ENCODE measurements at regions not wholly inside any gene's neighbourhood (a gene's known extent, or its start where the extent isn't known, plus 50 kb on each side); places are given as distances from the start of the nearest gene placed in this dataset.

DNA sequence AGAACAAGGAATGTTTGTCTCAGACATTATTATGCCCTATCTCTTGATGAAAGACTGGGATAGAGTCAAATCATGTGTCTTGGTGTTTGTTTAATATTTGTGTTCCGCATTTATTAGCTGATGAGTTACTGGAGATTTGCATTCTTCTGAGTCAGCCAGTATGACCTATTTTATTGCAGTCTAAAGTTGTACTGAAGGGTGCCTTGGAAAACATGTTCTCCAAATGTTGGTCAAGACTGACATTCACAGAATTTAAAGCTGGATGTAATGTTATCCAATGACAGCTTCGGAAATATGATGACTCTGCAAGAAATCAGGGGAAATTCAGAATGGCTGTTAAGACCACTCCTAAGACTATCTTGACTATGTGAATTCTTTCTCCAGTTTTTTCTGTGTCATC lies 134.0 kb downstream of the KCNRG start:
- TF ChIP-seq, protein P1, sequence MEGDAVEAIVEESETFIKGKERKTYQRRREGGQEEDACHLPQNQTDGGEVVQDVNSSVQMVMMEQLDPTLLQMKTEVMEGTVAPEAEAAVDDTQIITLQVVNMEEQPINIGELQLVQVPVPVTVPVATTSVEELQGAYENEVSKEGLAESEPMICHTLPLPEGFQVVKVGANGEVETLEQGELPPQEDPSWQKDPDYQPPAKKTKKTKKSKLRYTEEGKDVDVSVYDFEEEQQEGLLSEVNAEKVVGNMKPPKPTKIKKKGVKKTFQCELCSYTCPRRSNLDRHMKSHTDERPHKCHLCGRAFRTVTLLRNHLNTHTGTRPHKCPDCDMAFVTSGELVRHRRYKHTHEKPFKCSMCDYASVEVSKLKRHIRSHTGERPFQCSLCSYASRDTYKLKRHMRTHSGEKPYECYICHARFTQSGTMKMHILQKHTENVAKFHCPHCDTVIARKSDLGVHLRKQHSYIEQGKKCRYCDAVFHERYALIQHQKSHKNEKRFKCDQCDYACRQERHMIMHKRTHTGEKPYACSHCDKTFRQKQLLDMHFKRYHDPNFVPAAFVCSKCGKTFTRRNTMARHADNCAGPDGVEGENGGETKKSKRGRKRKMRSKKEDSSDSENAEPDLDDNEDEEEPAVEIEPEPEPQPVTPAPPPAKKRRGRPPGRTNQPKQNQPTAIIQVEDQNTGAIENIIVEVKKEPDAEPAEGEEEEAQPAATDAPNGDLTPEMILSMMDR (IDR thresholded peaks at IDR 0.05; ENCODE audit: control extremely low read depth, extremely low read depth, low read depth, missing control alignments) = no peak
- ChIA-PET CTCF (interaction anchor here (0.8 to 1.2 kb wide), 4 partner anchors 12 to 659 kb away, joined by 3 to 4 read pairs (median 3); no protein-coding TSS in a partner anchor), POLR2A (no interaction called here)
- DNase-seq (ENCODE audit: extremely low spot score) = no peak

GRCh38 chr13:50149932-50150331 lies 134.7 kb downstream of the KCNRG start:
- TF ChIP-seq, protein P1 (IDR thresholded peaks at IDR 0.05; ENCODE audit: control extremely low read depth, extremely low read depth, low read depth, missing control alignments) = no peak
- DNase-seq (ENCODE audit: extremely low spot score) = no peak
- CTCF ChIA-PET = interaction anchor here (0.8 to 1.2 kb wide), 4 partner anchors 11 to 658 kb away, joined by 3 to 4 read pairs (median 3); no protein-coding TSS in a partner anchor
- POLR2A ChIA-PET = no interaction called here

DNA sequence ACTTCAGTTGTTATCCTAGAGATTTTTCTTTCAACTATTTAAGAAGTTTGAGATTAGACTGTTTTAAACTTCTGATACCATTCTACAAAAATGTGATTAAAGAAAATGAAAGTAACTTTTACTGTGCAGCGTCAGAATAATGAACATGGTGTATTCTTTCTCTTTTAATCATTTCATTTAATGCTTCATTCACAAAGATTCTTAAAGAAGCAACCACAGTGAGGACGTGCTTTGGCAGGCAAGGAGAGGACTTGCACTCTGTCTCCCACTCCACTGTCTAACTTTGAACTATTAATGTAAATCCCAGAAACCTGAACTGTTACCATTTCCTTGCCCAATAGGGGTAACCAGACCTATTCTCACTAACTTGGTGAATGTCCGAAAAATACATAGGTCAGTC lies 137.0 kb downstream of the KCNRG start:
- POLR2A ChIA-PET = no interaction called here
- TF ChIP-seq, protein P1 (IDR thresholded peaks at IDR 0.05; ENCODE audit: control extremely low read depth, extremely low read depth, low read depth, missing control alignments) = no peak
- CTCF ChIA-PET = no interaction called here
- no peak for DNase-seq (ENCODE audit: extremely low spot score)

DNA sequence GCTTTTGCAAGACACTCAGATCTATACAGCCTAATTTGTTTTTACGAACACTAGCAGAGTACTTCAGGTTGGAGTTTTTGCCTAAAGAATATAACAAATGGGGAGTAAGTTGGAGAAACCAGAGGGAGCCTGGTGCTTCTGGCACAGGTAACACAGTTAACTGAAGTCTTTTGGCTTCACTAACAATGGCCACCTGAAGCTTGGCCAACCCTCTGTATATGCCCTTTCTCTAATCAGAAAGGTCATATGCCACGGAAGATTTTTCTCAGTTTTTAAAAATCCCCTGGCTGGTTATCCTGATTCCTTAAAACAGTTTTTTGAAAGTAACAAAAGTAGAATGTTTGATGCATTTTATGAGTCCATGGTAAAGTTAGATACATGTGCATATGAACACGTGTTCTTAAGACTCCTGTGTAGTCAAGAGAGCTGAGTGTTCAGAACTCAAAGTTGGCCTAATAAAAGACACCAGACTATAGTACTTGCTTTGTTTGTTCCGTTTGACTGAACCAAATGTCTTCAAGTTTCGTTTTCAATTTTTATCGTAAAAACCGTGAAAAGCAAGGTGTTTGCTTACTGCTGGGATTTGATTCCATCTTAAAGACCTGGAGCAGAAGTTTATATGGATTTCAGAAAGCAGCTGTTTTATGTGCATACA lies 137.5 kb downstream of the KCNRG start:
- ChIA-PET CTCF (interaction anchor here (0.7 kb wide), 1 partner anchor 26 kb away, joined by 3 read pairs; no protein-coding TSS in a partner anchor), POLR2A (no interaction called here)
- TF ChIP-seq, protein P1 (IDR thresholded peaks at IDR 0.05; ENCODE audit: control extremely low read depth, extremely low read depth, low read depth, missing control alignments) = no peak
- DNase-seq (ENCODE audit: extremely low spot score) = no peak

- CTCF ChIA-PET = interaction anchor here (0.7 kb wide), 1 partner anchor 26 kb away, joined by 3 read pairs; no protein-coding TSS in a partner anchor
- TF ChIP-seq, protein P1 (IDR thresholded peaks at IDR 0.05; ENCODE audit: control extremely low read depth, extremely low read depth, low read depth, missing control alignments) = no peak
- POLR2A ChIA-PET = no interaction called here
- no peak for DNase-seq (ENCODE audit: extremely low spot score)
Observed at GRCh38 chr13:50153401-50153800, 138.2 kb downstream of the KCNRG start.

GRCh38 chr13:50153876-50154275 lies 138.6 kb downstream of the KCNRG start:
- DNase-seq (ENCODE audit: extremely low spot score) = no peak
- ChIA-PET POLR2A (no interaction called here), CTCF (no interaction called here)
- TF ChIP-seq, protein P1 (IDR thresholded peaks at IDR 0.05; ENCODE audit: control extremely low read depth, extremely low read depth, low read depth, missing control alignments) = no peak
